Vagina (tissue), 2 donors: ENCODE measurements at regions not wholly inside any gene's neighbourhood (a gene's known extent, or its start where the extent isn't known, plus 50 kb on each side); places are given as distances from the start of the nearest gene placed in this dataset.

Experiments
- CTCF ChIP-seq, 3 experiments: fragments of 450-650 bp in 2 of 3; fragments of 200-600 bp in 1 of 3; sonication (generic) in 1 of 3; IDR thresholded peaks; one replicate each; pipeline ENCODE4 v1.5.1; 2017 to 2019; ENCODE audit warnings: antibody characterized with exemption in 3 of 3, mild to moderate bottlenecking in 2 of 3, moderate library complexity in 2 of 3
- POLR2A ChIP-seq, 2 donors: fragments of 450-650 bp; IDR thresholded peaks; one replicate each; pipeline ENCODE4 v1.6.1; 2017; ENCODE audit warnings: antibody characterized with exemption in 2 of 2, mild to moderate bottlenecking in 2 of 2, moderate library complexity in 2 of 2
- POLR2AphosphoS5 ChIP-seq, 2 donors: sonication (generic); formaldehyde crosslinking; IDR thresholded peaks; one replicate each; pipeline ENCODE4 v1.9.0; 2017; ENCODE audit warnings: antibody characterized with exemption in 2 of 2, mild to moderate bottlenecking in 2 of 2, low read depth in 1 of 2; ENCODE audit not compliant: insufficient read depth in 1 of 2

DNA sequence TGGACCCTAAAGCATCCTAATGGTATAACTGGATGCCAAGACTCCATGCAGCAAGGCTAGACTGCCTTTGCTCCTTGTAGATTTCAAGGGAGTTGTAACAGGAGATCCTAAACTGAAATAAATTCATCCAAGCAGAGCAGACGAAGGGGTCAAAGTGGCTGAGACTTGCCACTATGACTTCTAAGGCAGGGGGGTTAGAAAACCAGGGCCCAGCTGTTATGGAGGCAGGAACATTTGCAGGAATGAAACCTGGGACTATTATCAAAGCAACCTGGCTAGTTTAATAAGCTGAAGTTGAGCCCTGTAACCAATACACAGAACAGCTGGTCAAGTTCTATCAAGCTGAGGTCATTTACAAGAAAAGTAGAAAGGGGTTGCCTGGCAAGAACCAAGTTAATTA lies 122.2 kb upstream of the TRPC6 start:
- TF ChIP-seq POLR2AphosphoS5 (IDR thresholded peaks at IDR 0.05; ENCODE audit: insufficient read depth in 1 of 2, low read depth in 1 of 2) = no peak
- no peak for TF ChIP-seq CTCF (IDR thresholded peaks at IDR 0.05)
- TF ChIP-seq POLR2A (IDR thresholded peaks at IDR 0.05) = no peak
